ENCODE measurements at regions not wholly inside any gene's neighbourhood (a gene's known extent, or its start where the extent isn't known, plus 50 kb on each side); places are given as distances from the start of the nearest gene placed in this dataset.
"Not testable (repeated sequence)": the region's sequence is repeated elsewhere in the genome, so short reads cannot be mapped to it uniquely, and the experiment has no call there.

GRCh38 chr21:8757399-8758093 is 1763.8 kb upstream of the TPTE start:
- not testable (repeated sequence) for DNase-seq

- DNase-seq, result peak; percentile 81
Observed at GRCh38 chr21:8758921-8759367, 1762.4 kb upstream of the TPTE start.

DNA sequence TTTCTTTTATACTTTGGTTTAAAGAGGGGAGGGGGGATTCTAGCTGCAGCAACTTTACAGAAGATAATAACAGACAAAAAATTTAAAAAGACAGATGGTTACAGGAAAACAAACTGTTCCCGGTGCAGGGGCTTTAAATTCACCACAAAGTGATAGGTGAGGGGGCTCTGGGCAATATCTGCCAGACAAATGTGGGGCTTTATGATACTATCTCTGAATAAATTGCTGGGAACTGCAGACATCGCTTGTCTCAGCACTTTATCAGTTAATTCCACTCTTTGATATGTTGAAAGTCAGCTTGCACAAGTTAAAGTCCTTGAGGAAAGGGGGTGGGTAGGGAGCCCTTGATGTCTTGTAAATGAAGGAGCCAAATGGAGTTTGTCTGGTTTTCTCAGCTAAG is 1759.1 kb upstream of the TPTE start:
- not testable (repeated sequence) for DNase-seq

DNA sequence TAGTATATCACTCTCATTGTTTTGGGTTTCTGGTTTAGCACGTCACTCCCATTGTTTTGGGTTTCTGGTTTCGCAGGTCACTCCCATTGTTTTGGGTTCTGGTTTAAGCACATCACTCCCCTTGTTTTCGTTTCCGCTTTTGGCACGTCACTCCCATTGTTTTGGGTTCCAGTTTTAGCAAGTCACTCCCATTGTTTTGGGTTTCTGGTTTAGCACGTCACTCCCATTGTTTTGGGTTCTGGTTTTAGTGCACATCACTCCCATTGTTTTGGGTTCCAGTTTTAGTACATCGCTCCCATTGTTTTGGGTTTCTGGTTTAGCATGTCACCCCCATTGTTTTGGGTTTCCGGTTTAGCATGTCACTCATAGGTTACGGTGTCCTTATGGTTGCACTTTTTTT is 1757.0 kb upstream of the TPTE start:
- not testable (repeated sequence) for DNase-seq

DNA sequence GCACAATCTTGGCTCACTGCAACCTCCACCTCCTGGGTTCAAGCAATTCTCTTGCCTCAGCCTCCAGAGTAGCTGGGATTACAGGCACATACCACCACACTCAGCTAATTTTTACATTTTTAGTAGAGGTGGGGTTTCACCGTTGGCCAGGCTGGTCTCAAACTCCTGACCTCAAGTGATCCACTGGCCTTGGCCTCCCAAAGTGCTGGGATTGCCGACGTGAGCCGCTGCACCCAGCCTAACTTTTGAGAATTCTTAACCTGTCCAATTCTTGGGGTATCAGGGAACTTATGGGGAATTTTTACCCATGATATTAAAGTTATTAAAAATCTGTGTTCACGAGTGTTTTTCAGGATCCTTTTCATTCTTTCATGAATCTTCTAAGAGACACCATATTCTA is 1755.2 kb upstream of the TPTE start:
- not testable (repeated sequence) for DNase-seq

DNA sequence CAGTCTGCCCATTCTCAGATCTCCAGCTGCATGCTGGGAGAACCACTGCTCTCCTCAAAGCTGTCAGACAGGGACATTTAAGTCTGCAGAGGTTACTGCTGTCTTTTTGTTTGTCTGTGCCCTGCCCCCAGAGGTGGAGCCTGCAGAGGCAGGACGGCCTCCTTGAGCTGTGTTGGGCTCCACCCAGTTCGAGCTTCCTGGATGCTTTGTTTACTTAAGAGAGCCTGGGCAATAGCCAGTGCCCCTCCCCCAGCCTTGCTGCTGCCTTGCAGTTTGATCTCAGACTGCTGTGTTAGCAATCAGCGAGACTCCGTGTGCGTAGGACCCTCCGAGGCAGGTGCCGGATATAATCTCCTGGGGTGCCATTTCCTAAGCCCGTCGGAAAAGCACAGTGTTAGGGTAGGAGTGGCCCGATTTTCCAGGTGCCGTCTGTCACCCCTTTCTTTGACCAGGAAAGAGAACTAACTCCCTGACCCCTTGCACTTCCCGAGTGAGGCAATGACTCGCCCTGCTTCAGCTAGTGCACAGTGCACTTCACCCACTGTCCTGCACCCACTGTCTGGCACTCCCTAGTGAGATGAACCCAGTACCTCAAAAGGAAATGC is 1748.4 kb upstream of the TPTE start:
- peak; percentile 20 for DNase-seq

- not testable (repeated sequence) for DNase-seq
Observed at GRCh38 chr21:8775591-8776215, 1745.7 kb upstream of the TPTE start.

- DNase-seq, result not testable (repeated sequence)
Observed at GRCh38 chr21:8777260-8777659, 1744.1 kb upstream of the TPTE start.

DNA sequence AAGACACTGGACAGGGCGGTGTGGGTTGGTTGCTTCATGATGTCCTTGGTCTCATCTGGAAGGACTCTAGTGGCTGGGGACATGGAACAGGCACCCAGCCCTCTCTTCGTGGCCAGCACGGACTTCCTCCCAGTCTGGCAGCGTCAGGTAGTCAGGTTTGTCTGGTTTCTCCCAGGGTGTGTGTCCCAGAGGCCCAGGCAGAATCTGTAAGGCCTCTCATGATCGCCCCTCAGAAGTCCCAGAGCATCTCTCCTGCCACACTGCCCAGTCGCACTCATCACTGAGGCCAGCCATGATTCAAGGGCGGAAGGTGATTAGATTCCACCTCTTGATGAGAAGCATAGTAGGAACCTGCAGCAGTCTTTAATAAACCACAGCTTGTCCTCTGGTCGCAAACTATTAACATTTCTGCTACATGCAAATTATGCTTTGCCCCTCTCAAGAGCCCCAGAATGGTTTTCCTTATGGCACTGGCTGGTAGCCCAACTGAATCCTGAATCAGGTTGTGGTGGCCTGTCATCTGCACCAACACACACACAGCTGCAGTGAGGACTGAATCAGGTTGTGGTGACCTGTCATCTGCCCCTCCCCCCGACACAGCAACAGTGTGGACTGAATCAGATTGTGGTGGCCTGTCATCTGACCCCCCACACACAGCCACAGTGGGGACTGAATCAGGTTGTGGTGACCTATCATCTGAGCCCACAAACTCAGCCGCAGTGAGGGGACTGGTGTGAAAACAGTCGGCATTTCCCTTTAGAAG is 1742.9 kb upstream of the TPTE start:
- DNase-seq, result not testable (repeated sequence)

- not testable (repeated sequence) for DNase-seq
Observed at GRCh38 chr21:8812840-8813239, 1708.5 kb upstream of the TPTE start.

DNA sequence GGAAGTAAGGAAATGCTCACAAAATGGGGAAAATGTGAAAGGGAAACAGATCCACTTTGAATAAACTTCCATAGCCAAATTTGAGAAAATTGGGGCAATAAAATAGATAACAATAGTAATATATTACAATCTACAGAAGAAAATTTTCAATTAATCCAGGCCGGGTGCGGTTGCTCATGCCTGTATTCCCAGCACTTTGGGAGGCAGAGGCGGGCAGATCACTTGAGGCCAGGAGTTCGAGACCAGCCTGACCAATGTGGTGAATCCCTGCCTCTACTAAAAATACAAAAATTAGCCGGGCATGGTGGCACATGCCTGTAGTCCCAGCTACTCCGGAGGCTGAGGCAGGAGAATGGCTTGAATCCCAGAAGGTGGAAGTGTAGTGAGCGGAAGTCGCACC is 1687.1 kb upstream of the TPTE start:
- DNase-seq, result not testable (repeated sequence)
